BE2C (cell line): ENCODE measurements at regions not wholly inside any gene's neighbourhood (a gene's known extent, or its start where the extent isn't known, plus 50 kb on each side); places are given as distances from the start of the nearest gene placed in this dataset.

Experiments
- DNase-seq: peaks from one replicate; pipeline ENCODE4 v3.0.0-alpha.2; 2020
- H3K27me3 ChIP-seq: fragments of 250-450 bp; sonication (Bioruptor Pico); 2 replicates; pipeline ENCODE4 v1.5.1; 2020; ENCODE audit warnings: mild to moderate bottlenecking
- H3K36me3 ChIP-seq: fragments of 250-450 bp; sonication (Bioruptor Pico); 2 replicates; pipeline ENCODE4 v1.5.1; 2020; ENCODE audit warnings: mild to moderate bottlenecking
- H3K4me1 ChIP-seq: fragments of 250-450 bp; sonication (Bioruptor Pico); 2 replicates; pipeline ENCODE4 v1.5.1; 2020
- H3K4me3 ChIP-seq: 2 replicates; pipeline ENCODE4 v1.5.1; 2011; ENCODE audit warnings: low read depth, low read length
- H3K9me3 ChIP-seq: fragments of 250-450 bp; sonication (Bioruptor Pico); 2 replicates; pipeline ENCODE4 v1.5.1; 2020
- TF ChIP-seq, protein P1 (sequence below): IDR thresholded peaks from 2 replicates; pipeline ENCODE4 v1.5.1; 2012; ENCODE audit warnings: mild to moderate bottlenecking, low read depth, low read length

- no peaks in the 10 kb centered on the region for H3K36me3 ChIP-seq
- H3K4me3 ChIP-seq, result no peak overlapping the region
- DNase-seq, result no peak
- no peaks in the 10 kb centered on the region for H3K4me1 ChIP-seq
- no peaks in the 10 kb centered on the region for H3K9me3 ChIP-seq
- H3K27me3 ChIP-seq, result no peaks in the 10 kb centered on the region
- TF ChIP-seq, protein P1, sequence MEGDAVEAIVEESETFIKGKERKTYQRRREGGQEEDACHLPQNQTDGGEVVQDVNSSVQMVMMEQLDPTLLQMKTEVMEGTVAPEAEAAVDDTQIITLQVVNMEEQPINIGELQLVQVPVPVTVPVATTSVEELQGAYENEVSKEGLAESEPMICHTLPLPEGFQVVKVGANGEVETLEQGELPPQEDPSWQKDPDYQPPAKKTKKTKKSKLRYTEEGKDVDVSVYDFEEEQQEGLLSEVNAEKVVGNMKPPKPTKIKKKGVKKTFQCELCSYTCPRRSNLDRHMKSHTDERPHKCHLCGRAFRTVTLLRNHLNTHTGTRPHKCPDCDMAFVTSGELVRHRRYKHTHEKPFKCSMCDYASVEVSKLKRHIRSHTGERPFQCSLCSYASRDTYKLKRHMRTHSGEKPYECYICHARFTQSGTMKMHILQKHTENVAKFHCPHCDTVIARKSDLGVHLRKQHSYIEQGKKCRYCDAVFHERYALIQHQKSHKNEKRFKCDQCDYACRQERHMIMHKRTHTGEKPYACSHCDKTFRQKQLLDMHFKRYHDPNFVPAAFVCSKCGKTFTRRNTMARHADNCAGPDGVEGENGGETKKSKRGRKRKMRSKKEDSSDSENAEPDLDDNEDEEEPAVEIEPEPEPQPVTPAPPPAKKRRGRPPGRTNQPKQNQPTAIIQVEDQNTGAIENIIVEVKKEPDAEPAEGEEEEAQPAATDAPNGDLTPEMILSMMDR, result no peak
Measured at GRCh38 chr9:6128030-6128429, 87.6 kb upstream of the IL33 start.

DNA sequence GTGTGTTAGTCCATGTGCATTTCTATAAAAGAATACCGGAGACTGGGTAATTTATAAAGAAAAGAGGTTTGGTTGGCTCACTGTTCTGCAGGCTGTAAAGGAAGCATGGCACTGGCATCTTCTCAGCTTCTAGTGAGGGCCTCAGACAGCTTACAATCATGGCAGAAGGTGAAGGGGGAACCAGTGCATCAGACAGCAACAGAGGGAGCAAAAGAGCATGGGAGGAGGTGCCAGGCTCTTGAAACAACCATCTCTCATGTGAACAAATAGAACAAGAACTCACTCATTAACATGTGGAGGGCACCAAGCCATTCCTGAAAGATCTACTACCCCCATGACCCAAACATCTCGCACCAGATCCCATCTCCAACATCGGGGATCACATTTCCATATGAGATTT, 89.2 kb upstream of the IL33 start:
- Histone ChIP-seq H3K36me3 (no peaks in the 10 kb centered on the region), H3K4me3 (no peak overlapping the region), H3K9me3 (no peaks in the 10 kb centered on the region), H3K27me3 (no peaks in the 10 kb centered on the region), H3K4me1 (no peaks in the 10 kb centered on the region)
- DNase-seq, result no peak
- TF ChIP-seq, protein P1, result no peak

DNA sequence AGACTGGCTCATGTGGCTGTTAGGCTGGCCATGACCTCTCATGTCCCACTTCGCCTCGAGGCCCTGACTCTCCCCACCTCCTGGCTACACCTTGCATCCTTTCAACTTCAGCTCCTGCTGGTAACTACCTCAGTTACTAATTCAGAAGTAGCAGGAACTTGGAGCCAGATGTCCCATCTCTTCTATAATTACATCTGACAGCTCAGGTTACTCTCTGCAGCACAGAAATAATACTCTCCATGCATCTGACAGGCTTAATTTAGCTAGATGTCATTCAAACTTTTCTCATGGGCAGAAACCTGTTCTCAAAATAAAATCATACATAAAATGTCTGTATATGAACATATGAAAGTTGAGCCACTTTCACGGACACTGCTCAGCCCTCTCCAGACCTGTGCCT, 92.2 kb upstream of the IL33 start:
- H3K4me1 ChIP-seq, result no peaks in the 10 kb centered on the region
- no peak for DNase-seq
- H3K36me3 ChIP-seq, result no peaks in the 10 kb centered on the region
- no peak overlapping the region for H3K4me3 ChIP-seq
- TF ChIP-seq, protein P1, result no peak
- H3K27me3 ChIP-seq, result no peaks in the 10 kb centered on the region
- no peaks in the 10 kb centered on the region for H3K9me3 ChIP-seq

GRCh38 chr9:6121707-6122106, 93.9 kb upstream of the IL33 start:
- Histone ChIP-seq H3K36me3 (no peaks in the 10 kb centered on the region), H3K4me3 (no peak overlapping the region), H3K9me3 (no peaks in the 10 kb centered on the region), H3K4me1 (no peaks in the 10 kb centered on the region), H3K27me3 (no peaks in the 10 kb centered on the region)
- no peak for DNase-seq
- TF ChIP-seq, protein P1, result no peak

- no peak overlapping the region for H3K4me3 ChIP-seq
- H3K36me3 ChIP-seq, result no peaks in the 10 kb centered on the region
- no peaks in the 10 kb centered on the region; the same call in 1 of the 2 replicates for H3K27me3 ChIP-seq
- no peaks in the 10 kb centered on the region for H3K9me3 ChIP-seq
- H3K4me1 ChIP-seq, result no peaks in the 10 kb centered on the region
- TF ChIP-seq, protein P1, result no peak
- no peak for DNase-seq
Measured at GRCh38 chr9:6114424-6114823, 99.0 kb upstream of the RANBP6 start.

DNA sequence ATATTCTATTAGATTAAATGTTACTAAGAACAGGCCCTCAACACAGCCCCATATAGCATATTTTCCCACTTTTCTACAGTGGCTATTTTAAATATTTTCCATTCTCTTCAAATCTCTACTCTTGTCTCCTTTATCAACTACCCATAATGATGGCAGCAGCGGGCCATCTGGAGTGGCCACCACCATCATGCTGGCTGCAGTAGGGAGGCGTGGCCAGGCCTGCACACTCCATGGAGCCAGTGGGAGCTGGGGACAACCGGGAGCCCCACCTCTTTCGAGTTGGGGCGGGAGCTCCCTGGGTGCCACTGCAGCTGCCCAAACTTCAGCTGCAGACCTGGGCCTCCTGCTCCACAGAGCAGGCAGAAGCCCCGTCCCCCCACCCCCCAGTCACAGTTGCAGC, 98.4 kb upstream of the RANBP6 start:
- DNase-seq, result peak; percentile 16
- TF ChIP-seq, protein P1, result no peak
- Histone ChIP-seq H3K9me3 (no peaks in the 10 kb centered on the region), H3K4me3 (no peak overlapping the region), H3K36me3 (no peaks in the 10 kb centered on the region), H3K27me3 (peaks cover 5% of the 10 kb centered on the region; the same call in 1 of the 2 replicates), H3K4me1 (no peaks in the 10 kb centered on the region)
